AG04449 (cell line): ENCODE measurements at regions not wholly inside any gene's neighbourhood (a gene's known extent, or its start where the extent isn't known, plus 50 kb on each side); places are given as distances from the start of the nearest gene placed in this dataset.

ENCODE experiments used
- CTCF ChIA-PET: fragments of 350-600 bp; formaldehyde crosslinking; extraction: SDS; loops from one replicate; lab custom pipeline; 2021; ENCODE audit warnings: antibody characterized with exemption; lab: Yijun Ruan, JAX
- POLR2A ChIA-PET: fragments of 400-600, 350-600 bp; formaldehyde crosslinking; extraction: SDS; loops from one replicate; lab custom pipeline; 2020; ENCODE audit warnings: antibody characterized with exemption, inconsistent platforms; lab: Yijun Ruan, JAX
- DNase-seq: peaks from one replicate; pipeline ENCODE4 v3.0.0-alpha.2; 2010; ENCODE audit warnings: low read depth, low spot score
- H3K4me3 ChIP-seq: 2 replicates; pipeline ENCODE4 v1.5.1; 2011; ENCODE audit warnings: low read depth, mild to moderate bottlenecking, control low read depth, low read length
- CTCF ChIP-seq: IDR thresholded peaks from one replicate; pipeline ENCODE4 v1.5.1; 2011; ENCODE audit warnings: mild to moderate bottlenecking, moderate library complexity, low read length, control low read depth, inconsistent platforms; ENCODE audit not compliant: insufficient read depth; ENCODE audit errors: missing control alignments

GRCh38 chr15:70358871-70359647, 261.3 kb upstream of the TLE3 start:
- no peak for DNase-seq
- TF ChIP-seq CTCF = no peak
- ChIA-PET POLR2A (no interaction called here), CTCF (no interaction called here)
- H3K4me3 ChIP-seq = no peak overlapping the region

- H3K4me3 ChIP-seq = no peak overlapping the region
- CTCF ChIA-PET = no interaction called here
- POLR2A ChIA-PET = no interaction called here
- no peak for DNase-seq
- TF ChIP-seq CTCF = no peak
Measured at GRCh38 chr15:70358011-70358819, 260.5 kb upstream of the TLE3 start.

- TF ChIP-seq CTCF = no peak
- CTCF ChIA-PET = no interaction called here
- H3K4me3 ChIP-seq = no peak overlapping the region
- POLR2A ChIA-PET = no interaction called here
- no peak for DNase-seq
Measured at GRCh38 chr15:70357453-70357852, 259.7 kb upstream of the TLE3 start.

GRCh38 chr15:70356919-70357318, 259.2 kb upstream of the TLE3 start:
- no peak for DNase-seq
- POLR2A ChIA-PET = no interaction called here
- CTCF ChIA-PET = no interaction called here
- TF ChIP-seq CTCF = no peak
- H3K4me3 ChIP-seq = no peak overlapping the region

- no peak for TF ChIP-seq CTCF
- no peak overlapping the region for H3K4me3 ChIP-seq
- CTCF ChIA-PET = no interaction called here
- POLR2A ChIA-PET = no interaction called here
- DNase-seq = no peak
Measured at GRCh38 chr15:70356062-70356860, 258.5 kb upstream of the TLE3 start.

- ChIA-PET CTCF (no interaction called here), POLR2A (no interaction called here)
- H3K4me3 ChIP-seq = no peak overlapping the region
- TF ChIP-seq CTCF = no peak
- DNase-seq = no peak
Measured at GRCh38 chr15:70355275-70355795, 257.6 kb upstream of the TLE3 start.
